ENCODE measurements at regions not wholly inside any gene's neighbourhood (a gene's known extent, or its start where the extent isn't known, plus 50 kb on each side); places are given as distances from the start of the nearest gene placed in this dataset.

GRCh38 chr5:51060953-51061352 is 322.3 kb upstream of the ISL1 start:
- no peak for TF ChIP-seq CTCF (IDR thresholded peaks at IDR 0.05; ENCODE audit: insufficient read depth, low read length)
- no peak overlapping the region for H3K4me3 ChIP-seq (ENCODE audit: low read depth, low read length)
- DNase-seq (ENCODE audit: low read depth) = no peak

GRCh38 chr5:51072937-51073336 is 310.3 kb upstream of the ISL1 start:
- TF ChIP-seq CTCF (IDR thresholded peaks at IDR 0.05; ENCODE audit: insufficient read depth, low read length) = no peak
- no peak overlapping the region for H3K4me3 ChIP-seq (ENCODE audit: low read depth, low read length)
- no peak for DNase-seq (ENCODE audit: low read depth)

GRCh38 chr5:51082741-51083140 is 300.5 kb upstream of the ISL1 start:
- DNase-seq (ENCODE audit: low read depth) = no peak
- H3K4me3 ChIP-seq (ENCODE audit: low read depth, low read length) = no peak overlapping the region
- no peak for TF ChIP-seq CTCF (IDR thresholded peaks at IDR 0.05; ENCODE audit: insufficient read depth, low read length)

GRCh38 chr5:51091816-51092215 is 291.4 kb upstream of the ISL1 start:
- DNase-seq (ENCODE audit: low read depth) = no peak
- no peak overlapping the region for H3K4me3 ChIP-seq (ENCODE audit: low read depth, low read length)
- no peak for TF ChIP-seq CTCF (IDR thresholded peaks at IDR 0.05; ENCODE audit: insufficient read depth, low read length)

GRCh38 chr5:51095486-51095885 is 287.8 kb upstream of the ISL1 start:
- no peak overlapping the region for H3K4me3 ChIP-seq (ENCODE audit: low read depth, low read length)
- TF ChIP-seq CTCF (IDR thresholded peaks at IDR 0.05; ENCODE audit: insufficient read depth, low read length) = no peak
- DNase-seq (ENCODE audit: low read depth) = no peak

GRCh38 chr5:51096859-51097258 is 286.4 kb upstream of the ISL1 start:
- DNase-seq (ENCODE audit: low read depth) = no peak
- TF ChIP-seq CTCF (IDR thresholded peaks at IDR 0.05; ENCODE audit: insufficient read depth, low read length) = no peak
- H3K4me3 ChIP-seq (ENCODE audit: low read depth, low read length) = no peak overlapping the region

- H3K4me3 ChIP-seq (ENCODE audit: low read depth, low read length) = no peak overlapping the region
- TF ChIP-seq CTCF (IDR thresholded peaks at IDR 0.05; ENCODE audit: insufficient read depth, low read length) = no peak
- no peak for DNase-seq (ENCODE audit: low read depth)
These were observed 283.9 kb upstream of the ISL1 start for GRCh38 chr5:51099173-51099853.

Data from fibroblast of the aortic adventitia (primary cell).